HG02759 (cell line): ENCODE measurements at regions not wholly inside any gene's neighbourhood (a gene's known extent, or its start where the extent isn't known, plus 50 kb on each side); places are given as distances from the start of the nearest gene placed in this dataset.
"Not testable (repeated sequence)": the region's sequence is repeated elsewhere in the genome, so short reads cannot be mapped to it uniquely, and the experiment has no call there.

Experiments
- ATAC-seq: cut with Tn5 transposase; IDR thresholded peaks from one replicate; pipeline ENCODE4 v1.9.1; 2021; ENCODE audit warnings: mild to moderate bottlenecking, moderate library complexity; ENCODE audit not compliant: unreplicated experiment

DNA sequence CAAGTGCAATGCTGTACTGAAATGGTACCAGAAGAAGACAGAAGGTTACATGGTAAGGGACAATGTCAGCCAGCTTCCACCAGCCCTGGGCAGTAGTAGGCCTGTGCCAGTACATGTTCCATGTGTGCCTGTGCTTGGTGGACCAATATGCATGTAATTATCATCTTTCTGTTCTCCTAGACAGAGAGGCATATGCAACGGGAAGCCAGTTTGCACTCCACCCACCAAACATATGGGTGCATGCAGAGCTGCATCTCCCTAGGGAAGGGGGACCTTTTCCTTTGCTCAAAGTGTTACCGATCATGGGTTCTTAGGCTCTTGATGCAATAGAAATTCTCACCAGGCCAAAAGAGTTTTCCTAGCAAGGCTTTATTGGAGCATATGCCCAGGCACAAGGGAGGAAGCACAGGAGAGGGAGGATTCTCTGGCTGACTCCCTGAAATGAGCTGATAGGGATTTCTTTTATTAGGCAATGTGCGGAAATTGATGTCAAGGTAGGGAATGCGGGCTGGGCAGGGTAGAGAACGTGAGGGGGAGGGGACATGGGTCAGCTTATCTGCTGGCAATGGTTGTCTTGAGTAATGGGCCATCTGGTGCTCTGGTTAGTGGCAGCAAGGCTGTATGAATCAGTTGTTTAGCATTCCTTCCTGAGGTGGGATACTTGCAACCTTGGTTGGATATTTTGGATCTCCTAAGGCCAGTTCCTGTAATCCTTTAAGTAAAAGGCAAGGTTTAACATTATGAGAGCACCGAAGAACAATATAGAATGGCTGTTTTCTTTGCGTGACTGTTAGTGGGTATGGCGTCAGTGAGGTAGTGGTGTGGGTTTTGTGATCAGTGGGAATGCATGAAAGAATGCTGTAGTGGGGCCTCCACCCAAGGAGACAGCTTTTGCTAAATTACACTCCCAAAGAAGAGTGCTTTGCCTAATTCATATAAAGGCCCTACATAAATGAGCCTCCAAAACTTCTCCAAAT, 102.5 kb downstream of the CDRT15L2 start:
- not testable (repeated sequence) for ATAC-seq

DNA sequence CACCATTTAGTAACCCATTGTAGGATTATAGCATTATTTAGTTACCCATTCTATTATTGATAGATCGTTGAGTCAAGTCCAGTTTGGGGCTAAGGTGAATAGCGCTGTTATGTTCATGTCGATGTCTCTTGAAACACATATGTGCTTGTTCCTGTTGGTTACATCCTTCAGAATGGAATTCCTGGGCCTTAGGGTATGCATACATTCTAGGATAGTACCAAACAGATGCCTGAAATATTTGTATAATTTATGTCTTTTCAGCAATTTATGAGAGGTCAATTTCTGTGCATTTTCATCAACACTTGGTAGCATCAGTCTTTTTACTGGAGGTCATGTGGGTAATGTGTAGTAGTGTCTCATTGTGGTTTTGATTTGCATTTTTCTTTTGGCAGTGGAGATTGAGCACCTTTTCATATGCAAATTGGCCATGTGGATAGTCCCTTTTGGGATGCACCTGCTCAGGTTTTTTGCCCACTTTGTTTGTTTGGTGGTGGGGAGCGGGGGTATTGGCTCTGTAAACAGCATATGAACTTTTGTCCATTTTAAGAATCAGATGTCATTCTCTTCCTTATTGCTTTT, 104.2 kb downstream of the CDRT15L2 start:
- not testable (repeated sequence) for ATAC-seq

DNA sequence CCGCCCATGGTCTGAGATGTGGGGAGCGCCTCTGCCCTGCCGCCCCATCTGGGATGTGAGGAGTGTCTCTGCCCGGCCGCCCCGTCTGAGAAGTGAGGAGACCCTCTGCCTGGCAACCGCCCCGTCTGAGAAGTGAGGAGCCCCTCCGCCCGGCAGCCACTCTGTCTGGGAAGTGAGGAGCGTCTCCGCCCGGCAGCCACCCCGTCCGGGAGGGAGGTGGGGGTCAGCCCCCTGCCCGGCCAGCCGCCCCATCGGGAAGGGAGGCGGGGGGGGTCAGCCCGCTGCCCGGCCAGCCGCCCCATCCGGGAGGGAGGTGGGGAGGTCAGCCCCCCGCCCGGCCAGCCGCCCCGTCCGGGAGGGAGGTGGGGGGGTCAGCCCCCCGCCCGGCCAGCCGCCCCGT, 105.5 kb downstream of the CDRT15L2 start:
- ATAC-seq: not testable (repeated sequence)

DNA sequence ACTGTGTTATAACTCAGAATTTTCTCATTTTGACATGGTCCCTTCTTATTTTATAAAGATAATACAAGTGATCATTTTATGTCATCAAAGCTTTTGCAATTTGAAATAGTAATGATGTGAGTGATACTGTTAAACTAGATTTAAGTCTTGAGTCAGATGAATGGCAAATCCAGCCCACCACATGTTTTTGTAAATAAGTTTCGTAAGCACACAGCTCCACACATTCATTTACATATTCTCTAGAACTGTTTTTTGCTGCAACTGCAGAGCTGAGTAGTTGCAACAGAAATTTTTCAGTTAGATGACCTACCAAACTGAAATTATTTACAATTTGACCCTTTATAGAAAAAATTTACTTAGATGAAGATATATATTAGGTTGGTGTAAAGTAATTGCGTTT, 108.1 kb downstream of the CDRT15L2 start:
- not testable (repeated sequence) for ATAC-seq

DNA sequence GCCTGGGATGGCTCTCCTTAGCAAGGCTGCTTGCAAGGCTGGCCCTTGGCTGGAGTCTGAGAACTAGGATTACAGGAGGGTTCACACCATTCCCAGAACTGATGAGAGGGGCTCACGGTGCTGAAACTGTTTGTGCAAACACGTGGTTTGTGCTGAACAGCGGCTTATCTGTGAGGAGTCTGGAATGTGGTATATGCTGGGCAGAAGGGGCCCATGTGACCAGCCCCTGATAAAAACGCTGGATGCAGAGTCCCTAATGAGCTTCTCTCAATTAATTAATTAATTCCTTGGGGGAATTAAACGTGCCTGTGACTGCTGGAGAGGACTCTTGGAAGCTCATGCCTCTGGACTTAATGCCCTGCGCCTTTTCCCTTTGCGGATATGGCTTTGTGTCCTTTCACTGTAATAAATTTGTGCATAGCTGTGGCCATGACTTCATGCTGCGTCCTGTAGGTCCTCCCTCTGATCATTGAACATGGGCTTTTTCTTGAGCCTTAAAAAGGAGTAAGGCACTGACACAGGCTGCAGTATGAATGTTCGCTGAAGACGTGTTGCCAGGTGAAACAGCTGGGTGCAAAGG, 109.7 kb downstream of the CDRT15L2 start:
- not testable (repeated sequence) for ATAC-seq

DNA sequence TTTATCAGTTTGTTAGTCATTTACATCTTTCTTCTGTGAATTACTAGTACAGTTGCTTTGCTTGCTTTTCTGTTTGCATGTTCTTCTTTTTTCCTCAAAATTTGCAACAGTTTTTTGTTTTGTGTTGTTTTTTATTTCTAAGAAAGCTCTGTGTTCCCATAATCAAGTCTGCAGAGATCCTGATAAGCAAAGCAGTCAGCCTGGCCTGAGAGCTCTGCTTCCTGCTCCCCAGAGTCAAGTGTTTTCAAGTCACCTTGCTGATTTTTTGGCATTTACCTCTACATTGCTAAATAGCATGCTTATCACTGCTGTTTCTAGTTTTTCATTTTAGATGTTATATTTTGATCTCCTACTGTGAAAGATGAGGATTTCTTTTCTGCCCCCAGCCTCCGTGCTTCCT, 113.2 kb downstream of the CDRT15L2 start:
- not testable (repeated sequence) for ATAC-seq

DNA sequence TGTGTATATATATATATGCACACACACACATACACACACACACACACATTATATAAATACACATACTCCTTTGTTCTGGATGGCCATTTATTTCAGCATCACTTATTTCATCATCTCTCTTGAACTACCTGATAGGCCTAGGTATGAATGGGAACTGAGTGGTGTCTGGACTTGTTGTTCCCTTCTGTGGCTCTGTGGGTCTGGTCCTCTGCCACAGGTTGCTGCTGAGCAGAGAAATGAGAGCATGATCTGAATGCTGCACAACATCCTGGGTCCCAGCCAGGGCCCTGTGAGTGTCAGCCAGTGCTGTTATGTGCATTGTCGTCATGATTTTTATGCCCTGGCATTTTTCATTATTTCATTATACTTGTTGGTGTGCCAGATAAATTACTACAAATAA, 116.3 kb downstream of the CDRT15L2 start:
- ATAC-seq: not testable (repeated sequence)

DNA sequence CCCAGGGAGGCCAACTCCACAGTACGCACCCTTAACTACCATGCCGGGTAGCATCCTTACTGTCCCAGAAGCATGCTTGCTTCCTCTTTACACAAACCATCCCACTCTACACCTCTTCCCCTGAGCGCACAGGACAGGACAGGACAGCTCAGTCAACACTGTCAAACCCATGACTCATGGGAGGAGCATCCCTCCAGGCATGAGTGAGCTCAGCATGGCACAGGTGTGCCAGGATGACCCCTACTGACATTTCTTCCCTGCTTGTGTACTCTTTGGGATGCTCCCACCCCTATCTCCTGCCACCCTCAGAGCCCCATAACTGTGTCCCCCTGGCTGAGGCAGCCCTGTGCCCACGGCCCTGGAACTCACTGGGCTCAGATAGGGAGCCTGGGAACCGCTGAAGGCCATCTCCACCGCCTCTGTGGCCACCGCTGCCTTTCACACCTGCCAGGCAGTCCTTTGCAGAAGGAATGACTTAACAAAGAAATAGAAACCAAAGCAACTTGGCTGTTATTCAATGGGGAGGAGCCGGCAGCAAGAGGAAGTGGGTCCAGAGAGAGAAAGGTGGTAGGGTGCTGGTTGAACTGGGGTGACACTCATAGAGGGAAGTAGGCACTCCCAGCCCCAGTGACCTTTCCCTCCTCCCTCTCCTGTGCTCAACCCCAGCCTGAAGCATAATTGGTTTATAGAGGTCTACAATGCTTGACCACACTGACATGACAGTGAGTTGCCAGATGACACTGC, 119.1 kb downstream of the CDRT15L2 start:
- peak; percentile 92 for ATAC-seq

DNA sequence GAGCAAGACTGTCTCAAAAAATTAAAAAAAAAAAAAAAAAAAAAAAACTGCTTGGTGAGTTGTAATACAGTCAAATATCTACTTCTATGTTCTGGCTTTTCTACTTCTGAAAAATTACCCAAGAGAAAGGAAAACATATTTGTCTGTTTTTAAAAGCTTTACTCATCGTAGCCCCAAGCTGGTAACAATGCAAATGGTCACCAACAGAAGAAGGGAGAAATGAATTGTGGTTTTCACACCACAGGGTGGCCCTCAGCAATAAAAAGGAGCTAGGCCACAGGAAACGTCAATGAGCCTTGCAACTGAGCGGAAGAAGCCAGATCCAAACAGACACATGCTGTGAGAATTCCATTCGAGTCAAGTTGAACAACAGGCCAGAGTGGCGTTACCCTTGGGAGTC, 121.0 kb downstream of the CDRT15L2 start:
- ATAC-seq: not testable (repeated sequence)

DNA sequence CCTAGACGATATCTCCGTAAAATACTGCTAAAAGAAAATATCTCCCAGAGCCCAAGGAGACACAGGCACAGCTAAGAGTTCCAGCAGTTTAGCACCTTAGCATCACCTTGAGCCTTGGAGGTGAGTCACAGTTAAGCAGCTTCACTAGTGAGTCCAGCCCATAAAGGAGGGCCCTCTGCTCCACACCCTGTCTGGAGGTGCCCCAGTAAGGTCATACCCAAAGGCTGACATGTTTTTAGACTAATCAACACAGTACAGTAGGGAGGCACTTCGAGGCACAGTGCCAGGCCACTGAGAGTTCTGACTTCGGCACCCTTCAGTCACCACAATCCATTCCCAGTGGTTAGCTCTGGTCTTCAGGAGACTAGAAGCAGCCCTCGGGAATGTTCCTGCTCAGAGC, 121.8 kb downstream of the CDRT15L2 start:
- not testable (repeated sequence) for ATAC-seq

DNA sequence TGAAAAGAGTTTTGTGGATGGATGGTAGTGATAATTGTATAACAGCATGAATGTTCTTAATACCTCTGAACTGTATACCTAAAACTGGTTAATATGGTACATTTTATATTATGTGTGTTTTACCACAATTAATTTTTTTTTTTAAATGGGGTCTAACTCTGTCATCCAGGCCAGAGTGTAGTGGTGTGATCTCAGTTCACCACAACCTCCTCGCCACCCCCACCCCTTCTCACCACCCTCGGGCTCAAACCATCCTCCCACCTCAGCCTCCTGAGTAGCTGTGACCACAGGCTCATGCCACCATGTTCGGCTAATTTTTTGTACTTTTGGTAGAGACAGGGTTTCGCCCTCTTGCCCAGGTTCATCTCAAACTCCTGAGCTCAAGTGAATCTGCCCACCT, 123.2 kb downstream of the CDRT15L2 start:
- ATAC-seq: no peak

DNA sequence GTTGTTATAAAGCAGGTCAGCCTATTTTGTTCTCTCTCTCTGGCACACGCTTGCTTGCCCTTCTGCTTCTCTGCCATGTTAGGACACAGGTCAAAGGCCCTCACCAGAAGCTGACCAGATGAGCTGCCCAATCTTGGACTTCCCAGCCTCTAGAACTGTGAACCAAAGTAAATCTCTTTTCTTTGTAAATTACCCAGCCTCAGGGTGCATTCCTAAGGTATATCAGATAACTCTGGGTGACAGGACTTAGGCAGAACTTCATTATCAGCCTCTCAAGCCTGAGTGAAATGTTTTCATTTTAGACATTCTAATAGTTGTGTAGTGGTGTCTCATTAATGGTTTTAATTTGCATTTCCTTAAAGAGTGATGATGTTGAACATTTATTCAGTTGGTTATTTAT, 124.3 kb downstream of the CDRT15L2 start:
- no peak for ATAC-seq

DNA sequence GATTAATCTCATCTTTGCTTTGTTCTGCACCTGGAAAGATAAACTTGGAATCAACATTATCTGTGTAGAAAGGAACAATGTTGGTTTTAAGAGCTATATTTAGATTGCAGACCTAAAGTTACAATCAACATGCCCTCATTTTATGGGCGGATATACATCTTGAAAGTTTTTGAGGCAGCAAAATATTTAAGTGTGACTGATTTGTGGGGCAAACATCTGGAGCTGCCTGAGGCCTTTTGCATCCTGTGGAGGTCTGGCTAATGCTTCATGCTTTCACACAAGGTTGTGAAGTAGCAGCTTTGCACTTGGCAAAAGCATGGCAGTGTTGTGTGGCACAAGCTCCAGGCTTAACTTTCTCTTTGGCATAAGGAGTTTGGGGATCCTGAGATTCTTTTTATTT, 125.7 kb downstream of the CDRT15L2 start:
- ATAC-seq: not testable (repeated sequence)

DNA sequence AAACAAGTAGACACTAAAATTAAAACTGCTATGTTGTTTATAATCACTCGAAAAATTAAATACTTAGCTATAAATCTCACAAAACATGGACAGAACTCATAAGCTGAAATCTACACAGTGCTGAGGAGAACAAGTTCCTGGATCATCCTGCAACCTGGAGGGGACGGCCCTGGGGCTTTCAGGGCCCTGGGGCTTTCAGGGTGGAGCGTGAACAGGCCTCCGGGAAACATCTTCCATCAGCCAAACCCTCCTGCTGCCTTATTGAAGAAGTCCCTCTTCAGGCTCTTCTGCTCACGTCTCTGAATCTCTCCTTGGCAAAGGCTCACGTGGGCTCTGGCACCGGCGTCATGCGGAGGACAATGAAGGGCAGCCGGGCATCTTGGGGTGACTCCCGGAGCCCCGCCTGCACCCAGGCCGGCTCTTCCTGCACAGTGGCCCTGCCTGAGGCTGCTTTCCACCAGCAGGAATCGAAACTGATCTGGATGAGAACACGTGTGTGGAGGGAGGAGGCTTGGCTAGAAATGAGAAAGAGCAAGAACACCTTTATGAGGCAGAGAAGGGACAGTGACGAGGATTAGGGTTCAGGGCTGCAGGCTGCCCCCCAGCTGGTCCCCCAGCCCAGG, 127.3 kb downstream of the CDRT15L2 start:
- no peak for ATAC-seq

DNA sequence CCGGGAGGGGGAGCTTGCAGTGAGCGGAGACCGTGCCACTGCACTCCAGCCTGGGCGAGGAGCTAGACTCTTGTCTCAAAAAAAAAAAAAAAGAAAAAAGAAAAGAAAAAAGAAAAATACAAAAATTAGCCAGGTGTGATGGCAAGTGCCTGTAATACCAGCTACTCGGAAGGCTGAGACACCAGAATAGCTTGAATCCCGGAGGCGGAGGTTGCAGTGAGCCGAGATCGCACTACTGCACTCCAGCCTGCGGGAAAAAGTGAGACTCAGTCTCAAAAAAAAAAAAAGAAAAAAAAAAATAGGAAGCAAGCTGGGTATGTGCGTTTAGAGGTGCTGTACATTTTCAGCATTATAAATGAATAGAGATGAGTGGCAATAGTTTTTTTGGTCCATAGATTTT, 129.3 kb downstream of the CDRT15L2 start:
- not testable (repeated sequence) for ATAC-seq

DNA sequence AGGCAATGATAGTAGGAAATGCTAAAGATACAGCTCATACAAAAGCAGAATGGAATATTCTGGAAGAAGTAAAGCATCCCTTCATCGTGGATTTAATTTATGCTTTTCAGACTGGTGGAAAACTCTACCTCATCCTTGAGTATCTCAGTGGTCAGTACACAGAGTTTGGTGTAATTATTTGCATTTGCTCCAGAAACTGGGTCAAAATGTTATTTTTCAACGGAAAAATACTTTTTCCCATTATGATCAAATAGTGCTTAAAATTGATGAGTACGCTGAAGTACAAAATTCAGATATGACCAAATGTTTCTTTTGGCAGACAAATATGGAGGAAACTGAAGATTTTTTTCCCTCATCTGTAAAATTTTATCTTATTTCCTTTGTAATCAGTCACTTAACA, 137.0 kb downstream of the CDRT15L2 start:
- ATAC-seq: not testable (repeated sequence)

DNA sequence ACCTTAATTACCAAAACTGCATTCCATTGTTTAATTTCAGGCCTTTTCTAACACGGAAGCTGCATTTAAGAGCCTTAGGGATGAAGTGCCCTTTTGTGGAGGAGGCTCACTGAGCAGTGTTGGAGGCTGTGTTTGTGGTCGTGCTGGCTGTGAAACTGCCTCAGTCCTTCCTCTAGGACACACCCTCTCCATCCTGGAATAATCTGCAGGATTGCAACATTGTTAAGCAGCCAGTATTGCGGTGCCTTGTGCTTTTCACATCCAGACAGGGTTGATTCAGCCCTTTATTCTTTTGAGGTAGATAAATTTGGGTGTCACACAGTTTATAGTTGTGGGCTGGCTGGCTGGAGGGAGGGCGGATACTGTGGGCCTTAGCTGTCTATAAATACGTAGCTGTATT, 141.6 kb downstream of the CDRT15L2 start:
- ATAC-seq: no peak

DNA sequence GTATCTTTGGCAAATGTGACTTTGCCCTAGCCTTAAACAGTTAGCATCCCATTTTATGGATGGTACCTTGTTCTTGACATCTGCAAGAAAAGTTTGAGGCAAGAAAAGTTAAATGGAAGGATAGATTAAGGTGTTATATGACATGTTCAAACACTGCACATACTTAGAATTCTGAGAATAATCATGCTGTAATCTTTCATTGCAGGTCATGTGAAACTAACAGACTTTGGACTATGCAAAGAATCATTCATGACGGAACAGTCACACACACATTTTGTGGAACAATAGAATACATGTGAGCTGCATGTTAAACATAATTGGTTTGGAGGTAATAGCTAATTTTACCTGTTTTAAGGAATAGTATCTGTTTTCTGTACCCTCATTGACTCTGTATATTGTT, 144.9 kb downstream of the CDRT15L2 start:
- not testable (repeated sequence) for ATAC-seq

DNA sequence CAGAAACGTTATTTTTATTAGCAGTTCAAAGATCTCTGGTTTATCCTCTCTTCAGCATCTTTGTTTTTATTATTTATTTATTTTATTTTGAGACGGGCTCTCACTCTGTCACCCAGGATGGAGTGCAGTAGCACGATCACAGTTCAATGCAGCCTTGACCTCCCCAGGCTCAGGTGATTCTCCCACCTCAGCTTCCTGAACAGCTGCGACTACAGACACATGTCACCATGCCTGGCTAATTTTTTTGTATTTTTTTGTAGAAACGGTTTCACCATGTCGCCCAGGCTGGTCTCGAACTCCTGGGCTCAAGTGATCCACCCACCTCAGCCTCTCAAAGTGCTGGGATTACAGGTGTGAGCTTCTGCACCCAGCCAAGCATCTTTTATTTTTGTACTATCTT, 147.7 kb downstream of the CDRT15L2 start:
- not testable (repeated sequence) for ATAC-seq

DNA sequence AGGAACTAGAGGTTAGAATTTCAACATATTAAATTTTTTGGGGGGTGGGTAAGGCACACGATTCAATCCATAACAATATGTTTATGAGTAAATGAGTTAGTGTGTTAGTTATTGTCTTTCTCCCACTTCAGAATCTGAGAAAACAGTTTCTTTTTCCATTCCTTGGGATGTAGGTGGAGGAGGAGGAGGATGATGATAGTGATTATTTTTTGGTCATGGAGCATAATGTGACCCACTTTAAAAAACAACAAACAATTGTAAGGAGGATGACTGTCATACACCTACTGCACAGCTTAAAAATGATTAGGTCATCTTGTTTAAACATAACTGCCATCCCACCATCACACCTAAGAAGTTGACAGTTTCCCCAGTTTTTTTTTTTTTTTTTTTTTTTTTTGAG, 148.7 kb downstream of the CDRT15L2 start:
- ATAC-seq: no peak

DNA sequence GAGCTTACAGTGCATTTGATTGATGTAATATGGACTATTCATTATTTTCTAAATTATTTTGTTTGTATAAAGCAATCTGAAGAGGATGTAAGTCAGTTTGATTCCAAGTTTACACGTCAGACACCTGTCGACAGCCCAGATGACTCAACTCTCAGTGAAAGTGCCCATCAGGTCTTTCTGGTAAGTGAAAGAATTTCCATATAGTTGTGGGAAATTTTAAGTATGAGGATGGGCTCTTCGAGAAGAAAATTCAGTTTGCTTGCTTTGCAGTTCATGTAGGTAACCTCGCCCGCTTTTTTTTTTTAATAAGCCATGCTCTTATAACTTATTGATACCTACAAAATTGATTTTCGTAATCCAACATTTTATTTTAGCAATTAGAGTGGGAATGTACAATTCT, 151.6 kb downstream of the CDRT15L2 start:
- ATAC-seq: not testable (repeated sequence)
